ENCODE measurements at regions not wholly inside any gene's neighbourhood (a gene's known extent, or its start where the extent isn't known, plus 50 kb on each side); places are given as distances from the start of the nearest gene placed in this dataset.

GRCh38 chr6:74764486-74764885, 441.4 kb downstream of the COL12A1 start:
- H3K27ac ChIP-seq (ENCODE audit: low read depth, low read length, poor library complexity, severe bottlenecking): no peak overlapping the region
- no peaks in the 10 kb centered on the region for H3K27me3 ChIP-seq (ENCODE audit: insufficient read depth, low read length)
- no peaks in the 10 kb centered on the region for H3K4me1 ChIP-seq (ENCODE audit: insufficient read depth, low read length, severe bottlenecking)
- no peaks in the 10 kb centered on the region for H3K9me2 ChIP-seq (ENCODE audit: low read depth, low read length)
- H3K79me2 ChIP-seq (ENCODE audit: insufficient read depth, low read length): no peaks in the 10 kb centered on the region
- TF ChIP-seq, protein P1, sequence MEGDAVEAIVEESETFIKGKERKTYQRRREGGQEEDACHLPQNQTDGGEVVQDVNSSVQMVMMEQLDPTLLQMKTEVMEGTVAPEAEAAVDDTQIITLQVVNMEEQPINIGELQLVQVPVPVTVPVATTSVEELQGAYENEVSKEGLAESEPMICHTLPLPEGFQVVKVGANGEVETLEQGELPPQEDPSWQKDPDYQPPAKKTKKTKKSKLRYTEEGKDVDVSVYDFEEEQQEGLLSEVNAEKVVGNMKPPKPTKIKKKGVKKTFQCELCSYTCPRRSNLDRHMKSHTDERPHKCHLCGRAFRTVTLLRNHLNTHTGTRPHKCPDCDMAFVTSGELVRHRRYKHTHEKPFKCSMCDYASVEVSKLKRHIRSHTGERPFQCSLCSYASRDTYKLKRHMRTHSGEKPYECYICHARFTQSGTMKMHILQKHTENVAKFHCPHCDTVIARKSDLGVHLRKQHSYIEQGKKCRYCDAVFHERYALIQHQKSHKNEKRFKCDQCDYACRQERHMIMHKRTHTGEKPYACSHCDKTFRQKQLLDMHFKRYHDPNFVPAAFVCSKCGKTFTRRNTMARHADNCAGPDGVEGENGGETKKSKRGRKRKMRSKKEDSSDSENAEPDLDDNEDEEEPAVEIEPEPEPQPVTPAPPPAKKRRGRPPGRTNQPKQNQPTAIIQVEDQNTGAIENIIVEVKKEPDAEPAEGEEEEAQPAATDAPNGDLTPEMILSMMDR (IDR thresholded peaks at IDR 0.05; ENCODE audit: low read length): no peak
- no peak for TF ChIP-seq EZH2 (IDR thresholded peaks at IDR 0.05; ENCODE audit: borderline replicate concordance, low read length)
- no peak overlapping the region for H3K9ac ChIP-seq (ENCODE audit: low read length)
- H2AFZ ChIP-seq (ENCODE audit: low read length): no peak overlapping the region
- no peaks in the 10 kb centered on the region for H4K20me1 ChIP-seq (ENCODE audit: insufficient read depth, low read length)
- no peak overlapping the region for H3K4me3 ChIP-seq (ENCODE audit: low read depth, low read length, poor library complexity, severe bottlenecking)
- no peak overlapping the region for H3K4me2 ChIP-seq (ENCODE audit: low read length)
- H3K36me3 ChIP-seq (ENCODE audit: insufficient read depth, low read length): no peaks in the 10 kb centered on the region
- H3K9me3 ChIP-seq (ENCODE audit: low read length): no peaks in the 10 kb centered on the region
- no peaks in the 10 kb centered on the region for H3F3A ChIP-seq (ENCODE audit: insufficient read depth, low read length)

GRCh38 chr6:74762841-74763240, 443.0 kb downstream of the COL12A1 start:
- Histone ChIP-seq H3K9me3 (ENCODE audit: low read length) (no peaks in the 10 kb centered on the region), H3K27ac (ENCODE audit: low read depth, low read length, poor library complexity, severe bottlenecking) (no peak overlapping the region), H4K20me1 (ENCODE audit: insufficient read depth, low read length) (no peaks in the 10 kb centered on the region)

GRCh38 chr6:74757813-74758212, 448.0 kb downstream of the COL12A1 start:
- Histone ChIP-seq H3K79me2 (ENCODE audit: insufficient read depth, low read length) (no peaks in the 10 kb centered on the region), H3K9ac (ENCODE audit: low read length) (no peak overlapping the region), H3K4me3 (ENCODE audit: low read depth, low read length, poor library complexity, severe bottlenecking) (no peak overlapping the region), H3K27ac (ENCODE audit: low read depth, low read length, poor library complexity, severe bottlenecking) (no peak overlapping the region), H3K36me3 (ENCODE audit: insufficient read depth, low read length) (no peaks in the 10 kb centered on the region), H3K27me3 (ENCODE audit: insufficient read depth, low read length) (no peaks in the 10 kb centered on the region), H3K4me1 (ENCODE audit: insufficient read depth, low read length, severe bottlenecking) (no peaks in the 10 kb centered on the region), H3K4me2 (ENCODE audit: low read length) (no peak overlapping the region), H3F3A (ENCODE audit: insufficient read depth, low read length) (no peaks in the 10 kb centered on the region), H3K9me2 (ENCODE audit: low read depth, low read length) (no peaks in the 10 kb centered on the region), H3K9me3 (ENCODE audit: low read length) (no peaks in the 10 kb centered on the region), H4K20me1 (ENCODE audit: insufficient read depth, low read length) (no peaks in the 10 kb centered on the region), H2AFZ (ENCODE audit: low read length) (no peak overlapping the region)
- no peak for TF ChIP-seq EZH2 (IDR thresholded peaks at IDR 0.05; ENCODE audit: borderline replicate concordance, low read length)
- TF ChIP-seq, protein P1 (IDR thresholded peaks at IDR 0.05; ENCODE audit: low read length): no peak

More at GRCh38 chr6:74762841-74763240, 443.0 kb downstream of the COL12A1 start:
- no peak overlapping the region for H2AFZ ChIP-seq (ENCODE audit: low read length)
- H3K36me3 ChIP-seq (ENCODE audit: insufficient read depth, low read length): no peaks in the 10 kb centered on the region
- H3K4me3 ChIP-seq (ENCODE audit: low read depth, low read length, poor library complexity, severe bottlenecking): no peak overlapping the region
- H3K79me2 ChIP-seq (ENCODE audit: insufficient read depth, low read length): no peaks in the 10 kb centered on the region
- H3K9me2 ChIP-seq (ENCODE audit: low read depth, low read length): no peaks in the 10 kb centered on the region
- no peak overlapping the region for H3K4me2 ChIP-seq (ENCODE audit: low read length)
- no peaks in the 10 kb centered on the region for H3F3A ChIP-seq (ENCODE audit: insufficient read depth, low read length)
- H3K4me1 ChIP-seq (ENCODE audit: insufficient read depth, low read length, severe bottlenecking): no peaks in the 10 kb centered on the region
- no peaks in the 10 kb centered on the region for H3K27me3 ChIP-seq (ENCODE audit: insufficient read depth, low read length)
- H3K9ac ChIP-seq (ENCODE audit: low read length): no peak overlapping the region
- TF ChIP-seq, protein P1 (IDR thresholded peaks at IDR 0.05; ENCODE audit: low read length): no peak
- no peak for TF ChIP-seq EZH2 (IDR thresholded peaks at IDR 0.05; ENCODE audit: borderline replicate concordance, low read length)
